ENCODE measurements at regions not wholly inside any gene's neighbourhood (a gene's known extent, or its start where the extent isn't known, plus 50 kb on each side); places are given as distances from the start of the nearest gene placed in this dataset.

DNA sequence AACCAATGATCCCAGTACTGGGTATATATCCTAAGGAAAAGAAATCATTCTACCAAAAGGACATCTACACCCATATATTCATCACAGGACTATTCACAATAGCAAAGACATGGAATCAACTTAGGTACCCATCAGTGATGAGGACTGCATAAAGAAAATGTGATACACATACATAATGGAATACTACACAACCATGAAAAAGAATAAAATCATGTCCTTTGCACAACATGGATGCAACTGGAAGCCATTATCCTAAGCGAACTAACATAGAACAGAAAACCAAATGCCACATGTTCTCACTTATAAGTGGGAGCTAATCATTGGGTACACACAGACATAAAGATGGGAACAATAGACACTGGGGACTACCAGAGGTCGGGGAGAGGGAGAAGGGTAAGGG, 86.0 kb upstream of the LGR5 start:
- 88 to 91% methylated on average over 2 of the region's 2 CpGs for WGBS, 2 donors
- H3K4me3 ChIP-seq (ENCODE audit: low read depth, poor library complexity, severe bottlenecking) = no peak overlapping the region
- intact Hi-C loops (cut with DNase I; ENCODE audit: low total_unique reads) = no loop called here
- DNase-seq (ENCODE audit: low spot score in 2 of 2) = no peak
- TF ChIP-seq, protein P1, sequence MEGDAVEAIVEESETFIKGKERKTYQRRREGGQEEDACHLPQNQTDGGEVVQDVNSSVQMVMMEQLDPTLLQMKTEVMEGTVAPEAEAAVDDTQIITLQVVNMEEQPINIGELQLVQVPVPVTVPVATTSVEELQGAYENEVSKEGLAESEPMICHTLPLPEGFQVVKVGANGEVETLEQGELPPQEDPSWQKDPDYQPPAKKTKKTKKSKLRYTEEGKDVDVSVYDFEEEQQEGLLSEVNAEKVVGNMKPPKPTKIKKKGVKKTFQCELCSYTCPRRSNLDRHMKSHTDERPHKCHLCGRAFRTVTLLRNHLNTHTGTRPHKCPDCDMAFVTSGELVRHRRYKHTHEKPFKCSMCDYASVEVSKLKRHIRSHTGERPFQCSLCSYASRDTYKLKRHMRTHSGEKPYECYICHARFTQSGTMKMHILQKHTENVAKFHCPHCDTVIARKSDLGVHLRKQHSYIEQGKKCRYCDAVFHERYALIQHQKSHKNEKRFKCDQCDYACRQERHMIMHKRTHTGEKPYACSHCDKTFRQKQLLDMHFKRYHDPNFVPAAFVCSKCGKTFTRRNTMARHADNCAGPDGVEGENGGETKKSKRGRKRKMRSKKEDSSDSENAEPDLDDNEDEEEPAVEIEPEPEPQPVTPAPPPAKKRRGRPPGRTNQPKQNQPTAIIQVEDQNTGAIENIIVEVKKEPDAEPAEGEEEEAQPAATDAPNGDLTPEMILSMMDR (IDR thresholded peaks at IDR 0.05) = no peak
- no peak for TF ChIP-seq POLR2A (IDR thresholded peaks at IDR 0.05)

DNA sequence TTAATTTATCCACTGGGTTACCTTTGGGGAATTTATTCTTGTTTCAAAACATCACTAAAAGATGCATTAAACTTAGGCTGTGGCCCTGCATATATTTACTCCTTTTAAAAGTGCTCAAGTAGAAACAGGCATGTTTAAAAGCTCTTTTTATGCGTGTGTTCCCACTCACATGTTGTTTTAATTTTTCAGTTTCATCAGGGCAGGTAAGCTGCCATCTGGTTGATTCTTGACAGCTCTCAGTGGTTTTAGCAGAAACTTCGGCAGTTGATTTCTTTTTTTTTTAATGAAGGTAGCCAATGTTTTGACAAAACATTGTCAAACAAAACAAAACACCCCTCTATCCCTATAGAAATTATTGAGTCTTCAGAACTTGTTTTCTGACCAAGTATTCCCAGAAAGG, 89.6 kb upstream of the LGR5 start:
- TF ChIP-seq POLR2A (IDR thresholded peaks at IDR 0.05) = no peak
- TF ChIP-seq, protein P1 (IDR thresholded peaks at IDR 0.05) = no peak
- no peak for DNase-seq (ENCODE audit: low spot score in 2 of 2)
- WGBS, 2 donors = 80 to 83% methylated on average over 2 of the region's 2 CpGs
- no peak overlapping the region for H3K4me3 ChIP-seq (ENCODE audit: low read depth, poor library complexity, severe bottlenecking)
- intact Hi-C loops (cut with DNase I; ENCODE audit: low total_unique reads) = no loop called here

DNA sequence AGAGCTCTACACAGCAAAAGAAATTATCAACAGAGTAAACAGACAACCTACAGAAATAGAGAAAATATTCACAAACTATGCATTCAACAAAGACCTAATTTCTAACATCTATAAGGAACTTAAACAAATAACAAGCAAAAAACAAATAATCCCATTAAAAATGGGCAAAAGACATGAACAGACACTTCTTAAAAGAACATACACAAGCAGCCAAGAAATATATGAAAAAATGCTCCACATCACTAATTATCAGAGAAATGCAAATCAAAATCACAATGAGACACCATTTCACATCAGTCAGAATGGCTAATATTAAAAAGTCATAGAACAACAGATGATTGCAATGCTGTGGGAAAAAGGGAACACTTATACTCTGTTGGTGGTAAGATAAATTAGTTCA, 100.7 kb upstream of the LGR5 start:
- DNase-seq (ENCODE audit: low spot score in 2 of 2) = no peak
- no peak for TF ChIP-seq POLR2A (IDR thresholded peaks at IDR 0.05)
- TF ChIP-seq, protein P1 (IDR thresholded peaks at IDR 0.05) = no peak
- intact Hi-C loops (cut with DNase I; ENCODE audit: low total_unique reads) = no loop called here
- no peak overlapping the region for H3K4me3 ChIP-seq (ENCODE audit: low read depth, poor library complexity, severe bottlenecking)

DNA sequence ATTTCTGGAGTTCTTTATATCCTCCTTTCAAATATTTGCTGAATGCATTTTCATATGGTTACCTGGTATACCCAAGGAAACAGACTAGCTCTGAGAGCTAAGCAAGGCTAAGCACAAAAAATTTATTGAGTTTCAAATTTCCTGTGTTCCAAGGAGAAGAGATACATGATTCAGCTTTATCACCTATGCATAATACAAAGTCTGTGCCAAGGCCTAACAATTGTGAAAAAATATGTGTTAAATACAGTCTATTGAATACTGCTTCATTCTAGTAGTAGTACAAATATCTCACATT, 103.7 kb upstream of the LGR5 start:
- DNase-seq (ENCODE audit: low spot score in 2 of 2) = no peak
- TF ChIP-seq POLR2A (IDR thresholded peaks at IDR 0.05) = no peak
- TF ChIP-seq, protein P1 (IDR thresholded peaks at IDR 0.05) = no peak
- H3K4me3 ChIP-seq (ENCODE audit: low read depth, poor library complexity, severe bottlenecking) = no peak overlapping the region
- intact Hi-C loops (cut with DNase I; ENCODE audit: low total_unique reads) = no loop called here

DNA sequence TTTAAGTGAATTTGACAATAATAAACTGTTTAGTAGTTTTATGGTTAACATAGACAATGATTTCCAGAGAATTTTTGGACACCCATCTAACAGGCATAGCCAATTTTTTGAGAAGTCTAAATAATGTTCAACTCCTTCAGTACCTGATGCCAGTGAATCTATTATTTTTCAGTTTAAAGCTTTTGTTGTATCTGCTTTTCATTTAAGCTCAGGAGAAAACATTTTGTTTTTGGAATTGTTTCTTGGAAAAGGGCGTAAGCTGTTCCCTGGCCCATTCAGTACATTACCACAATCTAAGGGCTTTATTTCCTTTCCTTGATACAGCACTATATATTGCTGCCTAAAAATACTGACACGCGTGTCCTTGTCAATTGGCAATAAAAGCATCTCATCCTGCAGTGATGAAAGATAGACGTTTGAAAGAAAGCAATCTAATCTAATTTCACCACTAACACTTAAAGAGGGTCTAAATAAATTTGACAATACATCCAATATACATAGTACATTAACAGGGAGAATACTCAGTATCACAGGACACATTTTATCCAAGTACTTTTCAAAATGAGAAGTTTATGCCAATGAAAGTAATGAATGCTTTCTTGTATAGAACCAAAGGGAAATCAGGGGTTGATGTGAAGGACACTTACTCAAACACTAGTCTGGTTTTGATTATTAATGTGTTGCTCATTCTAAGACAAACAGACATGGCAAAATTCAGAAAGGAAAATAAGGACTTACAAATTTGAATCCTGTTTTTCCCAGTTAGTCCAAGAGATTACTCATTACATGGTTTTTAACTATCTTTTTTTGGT, 104.2 kb upstream of the LGR5 start:
- no peak overlapping the region for H3K4me3 ChIP-seq (ENCODE audit: low read depth, poor library complexity, severe bottlenecking)
- no peak for TF ChIP-seq POLR2A (IDR thresholded peaks at IDR 0.05)
- TF ChIP-seq, protein P1 (IDR thresholded peaks at IDR 0.05) = no peak
- intact Hi-C loops (cut with DNase I; ENCODE audit: low total_unique reads) = no loop called here
- no peak for DNase-seq (ENCODE audit: low spot score in 2 of 2)
- WGBS, 2 donors = 52 to 60% methylated on average over 4 of the region's 4 CpGs

DNA sequence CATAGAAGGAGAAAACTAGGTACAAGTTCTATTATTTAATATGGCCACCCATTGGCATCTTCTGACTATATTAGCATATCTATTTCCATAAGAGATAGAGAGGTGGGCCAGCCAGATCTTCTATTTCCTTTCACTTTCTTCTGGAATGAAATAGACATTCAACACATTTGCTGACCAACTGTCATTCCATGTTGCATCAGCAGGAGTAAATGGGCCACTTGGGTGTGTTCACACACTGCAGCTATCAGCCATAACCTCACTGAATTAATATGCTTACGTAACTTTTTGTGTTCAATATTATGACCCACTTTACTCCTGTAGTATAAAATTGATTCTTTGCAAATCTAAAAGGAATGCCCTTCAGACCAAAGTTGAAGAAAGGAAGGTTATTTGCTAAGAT, 106.2 kb upstream of the LGR5 start:
- no peak for DNase-seq (ENCODE audit: low spot score in 2 of 2)
- TF ChIP-seq, protein P1 (IDR thresholded peaks at IDR 0.05) = no peak
- no peak for TF ChIP-seq POLR2A (IDR thresholded peaks at IDR 0.05)

More for the DNA sequence above, 106.2 kb upstream of the LGR5 start:
- H3K4me3 ChIP-seq (ENCODE audit: low read depth, poor library complexity, severe bottlenecking) = no peak overlapping the region
- intact Hi-C loops (cut with DNase I; ENCODE audit: low total_unique reads) = no loop called here
- WGBS, 2 donors = 73 to 86% methylated on average over 1 of the region's 1 CpG
